Mesothelial cell of epicardium (in vitro differentiated cells): ENCODE measurements at regions not wholly inside any gene's neighbourhood (a gene's known extent, or its start where the extent isn't known, plus 50 kb on each side); places are given as distances from the start of the nearest gene placed in this dataset.

Experiments
- DNase-seq, 2 experiments: peaks; one replicate each; pipeline ENCODE4 v3.0.0; 2021; ENCODE audit warnings: low spot score in 2 of 2; ENCODE audit not compliant: unreplicated experiment in 2 of 2
- H3K27ac Mint-ChIP-seq: 2 replicates; pipeline ENCODE4 v1.8.0; 2021; ENCODE audit warnings: mixed read lengths
- H3K27me3 Mint-ChIP-seq: 2 replicates; pipeline ENCODE4 v1.8.0; 2021; ENCODE audit warnings: low read depth, mixed read lengths
- H3K36me3 Mint-ChIP-seq: 2 replicates; pipeline ENCODE4 v1.8.0; 2021; ENCODE audit warnings: mixed read lengths
- H3K4me1 Mint-ChIP-seq: 2 replicates; pipeline ENCODE4 v1.8.0; 2021; ENCODE audit warnings: mixed read lengths
- H3K4me3 Mint-ChIP-seq: 2 replicates; pipeline ENCODE4 v1.8.0; 2021; ENCODE audit warnings: mild to moderate bottlenecking, moderate library complexity, mixed read lengths
- H3K9me3 Mint-ChIP-seq: 2 replicates; pipeline ENCODE4 v1.8.0; 2021; ENCODE audit warnings: mixed read lengths
- CTCF ChIP-seq: fragments of 200-600 bp; sonication (generic); IDR thresholded peaks from one replicate; pipeline ENCODE4 v1.5.0; 2021; ENCODE audit warnings: antibody characterized with exemption; ENCODE audit not compliant: unreplicated experiment

GRCh38 chr2:14423145-14423906, 209.2 kb upstream of the LRATD1 start:
- TF ChIP-seq CTCF, result no peak
- Mint-ChIP-seq H3K4me3 (no peak overlapping the region), H3K27ac (no peak overlapping the region), H3K27me3 (peaks cover 2% of the 10 kb centered on the region), H3K9me3 (peaks cover 8% of the 10 kb centered on the region), H3K4me1 (no peaks in the 10 kb centered on the region), H3K36me3 (no peaks in the 10 kb centered on the region)
- no peak for DNase-seq

GRCh38 chr2:14424478-14425390, 207.8 kb upstream of the LRATD1 start:
- no peak for DNase-seq
- no peak overlapping the region for H3K4me3 Mint-ChIP-seq
- H3K27ac Mint-ChIP-seq, result no peak overlapping the region
- H3K36me3 Mint-ChIP-seq, result no peaks in the 10 kb centered on the region
- no peak for TF ChIP-seq CTCF
- peaks cover 2% of the 10 kb centered on the region for H3K27me3 Mint-ChIP-seq
- no peaks in the 10 kb centered on the region for H3K4me1 Mint-ChIP-seq
- H3K9me3 Mint-ChIP-seq, result peaks cover 8% of the 10 kb centered on the region

- TF ChIP-seq CTCF, result no peak
- Mint-ChIP-seq H3K36me3 (no peaks in the 10 kb centered on the region), H3K4me3 (no peak overlapping the region), H3K9me3 (peaks cover 8% of the 10 kb centered on the region), H3K4me1 (no peaks in the 10 kb centered on the region), H3K27ac (no peak overlapping the region), H3K27me3 (peaks cover 2% of the 10 kb centered on the region)
- no peak for DNase-seq
Measured at GRCh38 chr2:14425869-14426268, 206.6 kb upstream of the LRATD1 start.

- peaks cover 4% of the 10 kb centered on the region for H3K9me3 Mint-ChIP-seq
- H3K4me1 Mint-ChIP-seq, result no peaks in the 10 kb centered on the region
- no peak overlapping the region for H3K4me3 Mint-ChIP-seq
- H3K27me3 Mint-ChIP-seq, result peaks cover 4% of the 10 kb centered on the region
- H3K27ac Mint-ChIP-seq, result no peak overlapping the region
- H3K36me3 Mint-ChIP-seq, result no peaks in the 10 kb centered on the region
- TF ChIP-seq CTCF, result no peak
- no peak for DNase-seq
Measured at GRCh38 chr2:14428056-14428455, 204.5 kb upstream of the LRATD1 start.

GRCh38 chr2:14433946-14434495, 198.5 kb upstream of the LRATD1 start:
- Mint-ChIP-seq H3K9me3 (peaks cover 4% of the 10 kb centered on the region), H3K4me1 (no peaks in the 10 kb centered on the region), H3K27me3 (peaks cover 2% of the 10 kb centered on the region), H3K36me3 (no peaks in the 10 kb centered on the region), H3K27ac (no peak overlapping the region), H3K4me3 (no peak overlapping the region)
- TF ChIP-seq CTCF, result no peak
- DNase-seq, result no peak
